Forelimb muscle (tissue), 1 donor: ENCODE measurements at regions not wholly inside any gene's neighbourhood (a gene's known extent, or its start where the extent isn't known, plus 50 kb on each side); places are given as distances from the start of the nearest gene placed in this dataset.
A peak's percentile ranks its signal among the peaks of the same experiment; 100 is the strongest.
"Not testable (repeated sequence)": the region's sequence is repeated elsewhere in the genome, so short reads cannot be mapped to it uniquely, and the experiment has no call there.

Experiments used
- DNase-seq: peaks from one replicate; pipeline ENCODE4 v3.0.0-alpha.2; 2013; ENCODE audit warnings: low read depth

DNA sequence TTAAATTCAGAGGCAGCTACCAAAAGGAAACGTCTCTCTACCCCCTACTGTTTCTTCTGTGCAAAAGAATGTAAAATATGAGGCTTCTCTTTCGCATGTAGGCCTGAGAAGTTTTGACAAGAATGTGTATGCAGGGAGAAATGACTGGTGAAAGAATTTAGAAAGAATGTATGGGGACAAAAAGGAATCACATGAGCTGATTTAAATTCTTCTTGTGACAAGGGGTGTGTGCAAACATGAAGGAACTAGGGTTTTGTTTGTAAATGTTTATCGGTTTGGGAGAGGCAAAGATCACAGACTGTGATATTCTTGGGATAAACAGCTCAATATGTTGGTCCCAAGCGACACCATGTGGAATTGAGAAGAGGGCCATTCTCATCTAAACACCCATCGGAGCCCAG, 345.2 kb upstream of the VRK2 start:
- DNase-seq, result no peak

DNA sequence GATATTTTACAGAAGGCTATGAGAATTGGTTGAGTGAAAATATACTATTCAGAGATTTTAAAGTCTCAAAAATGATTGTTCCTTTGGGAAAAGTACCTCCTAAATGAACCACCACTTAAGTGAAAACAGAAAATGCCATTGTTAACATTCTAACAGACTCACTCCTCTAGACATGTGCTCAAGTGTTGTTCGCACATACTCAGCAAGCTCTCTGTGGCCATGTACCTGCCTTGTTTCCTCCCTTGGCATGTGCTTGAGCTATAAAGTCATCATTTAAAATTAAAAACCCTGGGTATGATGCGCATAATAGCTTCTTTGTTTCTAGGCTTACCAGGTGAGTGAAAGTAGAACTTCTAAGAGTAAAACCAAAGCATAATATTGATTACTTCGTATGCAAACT, 343.2 kb upstream of the VRK2 start:
- DNase-seq, result no peak

DNA sequence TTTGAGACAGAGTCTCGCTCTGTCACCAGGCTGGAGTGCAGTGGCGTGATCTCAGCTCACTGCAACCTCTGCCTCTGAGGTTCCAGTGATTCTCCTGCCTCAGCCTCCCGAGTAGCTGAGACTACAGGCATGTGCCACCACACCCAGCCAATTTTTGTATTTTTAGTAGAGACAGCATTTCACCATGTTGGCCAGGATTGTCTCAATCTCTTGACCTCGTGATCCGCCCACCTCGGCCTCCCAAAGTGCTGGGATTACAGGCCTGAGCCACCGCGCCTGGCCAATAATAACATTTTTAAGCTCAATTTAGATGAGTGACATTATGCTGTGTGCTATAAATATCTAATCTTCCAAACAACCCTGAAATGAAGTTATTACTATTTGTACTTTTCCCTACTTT, 338.8 kb upstream of the VRK2 start:
- not testable (repeated sequence) for DNase-seq

- no peak for DNase-seq
Observed at GRCh38 chr2:57711991-57712390, 334.6 kb upstream of the VRK2 start.

- DNase-seq, result peak; percentile 20
Observed at GRCh38 chr2:57720728-57721627, 325.6 kb upstream of the VRK2 start.

GRCh38 chr2:57725337-57725947, 321.2 kb upstream of the VRK2 start:
- no peak for DNase-seq

- DNase-seq, result no peak
Observed at GRCh38 chr2:57726294-57726693, 320.3 kb upstream of the VRK2 start.

DNA sequence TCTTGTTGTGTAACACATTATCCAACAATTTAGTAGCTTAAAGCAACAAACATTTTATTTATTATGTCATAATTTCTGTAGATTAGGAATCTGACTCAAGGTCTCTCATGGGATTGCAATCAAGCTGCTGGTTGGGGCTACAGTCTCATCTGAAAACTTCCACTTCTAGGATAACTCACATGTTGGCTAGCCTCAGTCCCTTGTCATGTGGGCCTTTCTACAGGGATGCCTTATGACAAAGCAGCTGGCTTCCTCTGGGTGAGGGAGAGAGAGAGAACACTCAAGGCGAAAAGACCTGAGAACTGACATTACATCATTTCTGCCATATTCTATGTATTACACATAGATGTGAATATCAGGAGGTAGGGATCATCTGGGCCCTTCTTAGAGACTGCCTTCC, 317.9 kb upstream of the VRK2 start:
- no peak for DNase-seq

DNA sequence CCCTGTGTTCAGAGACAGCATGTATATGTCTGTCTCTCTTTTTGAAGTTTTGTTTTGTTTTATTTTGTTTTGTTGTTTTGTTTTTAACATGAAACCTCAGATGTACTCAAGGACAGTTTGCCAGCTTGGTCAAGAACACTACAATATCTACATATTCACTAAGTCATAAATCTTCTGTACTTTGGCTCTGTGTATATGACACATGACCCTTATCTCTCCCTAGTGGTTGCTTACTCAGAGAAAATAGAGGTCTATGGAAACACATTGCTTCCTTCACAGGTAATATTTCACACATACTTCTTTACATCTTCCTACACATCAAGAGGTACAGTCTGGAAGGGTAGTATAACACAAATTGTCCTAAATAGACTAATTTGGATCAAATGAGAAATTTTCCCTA, 312.6 kb upstream of the VRK2 start:
- DNase-seq, result no peak

DNA sequence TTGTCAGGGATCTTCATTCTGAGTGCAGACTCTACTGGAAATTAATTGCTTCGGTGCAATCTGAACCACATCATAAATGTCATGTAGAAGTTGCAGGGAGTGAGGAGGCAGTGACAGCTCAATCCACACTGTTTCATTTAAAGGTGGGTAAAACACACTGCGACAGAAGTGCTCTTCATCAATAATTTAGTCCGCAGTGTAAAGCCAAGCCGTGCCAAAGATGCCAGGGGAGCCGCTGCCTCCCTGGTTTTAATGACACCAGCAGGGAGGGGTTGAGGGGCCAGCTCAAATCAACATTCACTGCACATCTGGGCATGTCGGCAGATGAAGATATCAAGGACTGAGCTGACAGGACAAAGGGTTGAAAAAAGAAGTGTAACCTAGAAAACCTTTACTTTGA, 305.7 kb upstream of the VRK2 start:
- DNase-seq, result no peak

GRCh38 chr2:57753636-57754035, 293.0 kb upstream of the VRK2 start:
- DNase-seq, result no peak

DNA sequence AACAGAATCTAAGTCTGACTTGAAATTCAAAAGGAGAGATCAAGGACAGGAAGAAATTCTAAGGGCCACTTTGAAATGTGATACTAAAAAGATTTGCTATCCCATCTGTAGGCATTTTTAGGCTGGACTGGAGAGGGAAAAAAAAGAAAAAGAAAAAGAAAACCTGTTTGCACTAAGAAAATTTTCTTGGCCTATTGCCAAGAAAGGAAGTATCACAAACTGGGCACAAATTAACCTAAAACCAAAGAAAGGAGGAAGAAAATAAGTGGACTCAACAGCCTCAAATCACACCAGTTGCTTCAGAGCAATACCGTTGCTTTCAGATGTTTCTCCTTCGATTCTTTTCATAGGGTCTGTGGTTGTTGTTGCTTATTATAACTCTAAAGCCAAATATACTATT, 287.9 kb upstream of the VRK2 start:
- no peak for DNase-seq

- DNase-seq, result no peak
Observed at GRCh38 chr2:57759131-57759530, 287.5 kb upstream of the VRK2 start.

DNA sequence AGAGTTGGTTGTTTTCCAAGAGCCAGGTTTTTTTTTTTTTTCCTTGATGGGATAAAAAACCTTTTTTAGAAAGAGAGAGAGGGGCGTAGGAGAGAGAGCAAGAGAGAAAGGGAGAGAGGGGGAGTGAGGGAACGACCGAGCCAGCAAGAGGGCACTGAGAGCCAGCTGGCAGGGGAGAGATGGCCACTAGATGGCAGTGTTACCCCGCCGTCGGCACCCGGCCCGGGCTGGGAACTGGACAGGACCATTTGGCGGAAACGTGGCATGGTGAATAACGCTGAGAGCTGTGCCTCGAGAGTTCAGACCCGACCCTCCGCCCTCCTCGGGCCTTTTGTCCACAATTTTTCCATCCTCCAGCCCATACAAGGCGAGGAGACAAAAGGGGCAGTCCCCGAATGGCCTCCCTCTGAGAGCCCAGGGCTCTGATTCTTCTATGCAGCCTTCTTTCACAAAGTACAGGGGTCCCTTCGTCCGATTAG, 286.7 kb upstream of the VRK2 start:
- peak; percentile 31 for DNase-seq

GRCh38 chr2:57760381-57760801, 286.2 kb upstream of the VRK2 start:
- DNase-seq, result no peak

- no peak for DNase-seq
Observed at GRCh38 chr2:57776916-57777315, 269.7 kb upstream of the VRK2 start.

- DNase-seq, result no peak
Observed at GRCh38 chr2:57782587-57782986, 264.0 kb upstream of the VRK2 start.

DNA sequence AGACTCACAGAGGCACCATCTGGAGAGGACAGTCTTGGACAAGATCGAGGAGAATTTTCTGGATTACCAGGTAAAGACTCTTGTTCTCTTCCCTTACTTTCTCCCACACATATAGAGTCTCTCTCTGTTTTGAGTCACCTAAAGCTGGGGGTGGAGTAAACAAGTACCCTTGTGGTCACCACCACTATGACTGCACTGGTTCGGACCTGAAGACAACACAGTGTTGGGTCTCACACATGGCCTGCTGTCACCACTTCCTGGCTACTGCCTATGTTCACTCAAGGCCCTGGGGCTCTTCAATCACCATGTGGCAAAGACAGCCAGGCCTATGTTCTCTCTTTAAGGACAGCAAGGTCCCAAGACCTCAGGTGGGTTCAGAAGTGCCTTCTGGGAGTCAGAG, 253.3 kb upstream of the VRK2 start:
- DNase-seq, result no peak

DNA sequence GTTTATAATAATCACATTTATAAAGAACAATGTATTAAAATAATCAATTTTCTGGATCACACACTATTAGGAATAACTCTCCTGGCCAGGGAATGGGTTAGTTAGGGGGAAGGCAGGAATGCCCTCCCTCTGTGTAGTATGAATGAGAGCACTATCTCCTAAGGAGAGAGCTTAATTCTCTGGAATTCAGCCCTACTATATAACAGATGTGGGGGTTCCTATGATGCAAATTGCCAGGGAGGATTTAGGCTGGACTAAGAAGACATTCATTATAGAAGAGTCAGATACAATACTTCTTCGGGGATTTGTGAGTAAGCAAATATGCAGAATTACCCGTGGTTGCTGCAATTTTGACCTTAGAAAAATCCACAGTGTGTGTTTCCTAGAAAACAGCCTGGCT, 250.1 kb upstream of the VRK2 start:
- DNase-seq, result no peak

- DNase-seq, result no peak
Observed at GRCh38 chr2:57798346-57798745, 248.3 kb upstream of the VRK2 start.

DNA sequence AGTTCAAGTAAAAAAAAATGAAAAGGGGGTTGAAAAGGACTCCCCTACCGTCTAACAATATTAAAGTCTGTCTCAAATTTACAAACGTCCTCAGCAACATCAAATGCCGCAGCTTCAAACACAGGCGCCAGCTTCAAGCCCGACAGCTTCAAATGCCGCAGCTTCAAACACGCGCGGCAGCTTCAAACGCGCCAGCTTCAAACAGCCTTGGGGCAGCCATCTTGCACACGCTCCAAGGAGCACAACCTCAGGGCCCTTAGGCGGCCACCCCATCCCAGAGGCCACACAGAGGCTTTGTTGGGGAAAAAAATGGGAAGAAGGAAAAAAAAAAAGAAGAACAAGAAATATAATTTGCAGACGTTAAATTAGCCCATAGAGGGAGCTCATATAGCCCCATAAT, 244.4 kb upstream of the VRK2 start:
- no peak for DNase-seq

GRCh38 chr2:57804971-57805370, 241.6 kb upstream of the VRK2 start:
- no peak for DNase-seq

- DNase-seq, result no peak
Observed at GRCh38 chr2:57806449-57806968, 240.1 kb upstream of the VRK2 start.
